PC-3 (cell line): ENCODE measurements at regions not wholly inside any gene's neighbourhood (a gene's known extent, or its start where the extent isn't known, plus 50 kb on each side); places are given as distances from the start of the nearest gene placed in this dataset.

Experiments used
- ATAC-seq: fragments of 200-7000 bp; cut with Tn5 transposase; 2 replicates; pipeline ENCODE4 v1.9.1; 2020; ENCODE audit warnings: mild to moderate bottlenecking, moderate library complexity
- BruUV-seq: library from RNA; stranded (reverse); fragments of 400-500 nt; replicated peaks from 2 replicates; lab custom pipeline; 2021; lab: Mats Ljungman, UMichigan
- CTCF ChIA-PET: fragments of 300-600 bp; sonication (Branson Sonifier 250); formaldehyde crosslinking; loops from one replicate; lab custom pipeline; 2022; ENCODE audit warnings: antibody characterized with exemption; lab: Charles Lee
- POLR2A ChIA-PET: fragments of 300-600 bp; sonication (Branson Sonifier 250); formaldehyde crosslinking; loops from one replicate; lab custom pipeline; 2022; ENCODE audit warnings: antibody characterized with exemption; ENCODE audit not compliant: unreplicated experiment; lab: Charles Lee
- DNase-seq: peaks from one replicate; pipeline ENCODE4 v3.0.0-alpha.2; 2015
- H2AFZ ChIP-seq: fragments of 300-600 bp; sonication (generic); 2 replicates; pipeline ENCODE4 v1.6.0; 2016; ENCODE audit warnings: antibody characterized with exemption, low read length
- H3F3A ChIP-seq: fragments of 300-600 bp; sonication (generic); one replicate; pipeline ENCODE4 v1.6.0; 2017; ENCODE audit warnings: antibody characterized with exemption, low read length, control low read depth, mild to moderate bottlenecking; ENCODE audit not compliant: unreplicated experiment
- H3K27ac ChIP-seq: fragments of 300-600 bp; sonication (generic); 2 replicates; pipeline ENCODE4 v1.5.1; 2016; ENCODE audit warnings: mild to moderate bottlenecking, low read length
- H3K27me3 ChIP-seq: fragments of 300-600 bp; sonication (generic); 2 replicates; pipeline ENCODE4 v1.6.1; 2016; ENCODE audit warnings: low read length, mixed read lengths
- H3K36me3 ChIP-seq: fragments of 300-600 bp; sonication (generic); 2 replicates; pipeline ENCODE4 v1.6.1; 2016; ENCODE audit warnings: low read depth, mixed run types, low read length, mixed read lengths
- H3K4me1 ChIP-seq: fragments of 300-600 bp; sonication (generic); 2 replicates; pipeline ENCODE4 v1.5.1; 2016; ENCODE audit warnings: low read length; ENCODE audit not compliant: insufficient read depth
- H3K4me2 ChIP-seq: fragments of 300-600 bp; sonication (generic); 2 replicates; pipeline ENCODE4 v1.6.0; 2016; ENCODE audit warnings: low read length
- H3K4me3 ChIP-seq: fragments of 300-600 bp; sonication (generic); 2 replicates; pipeline ENCODE4 v1.5.1; 2016; ENCODE audit warnings: mild to moderate bottlenecking, low read length, mixed read lengths
- H3K79me2 ChIP-seq: fragments of 300-600 bp; sonication (generic); 2 replicates; pipeline ENCODE4 v1.6.1; 2017; ENCODE audit warnings: low read length, mixed read lengths
- H3K9ac ChIP-seq: fragments of 300-600 bp; sonication (generic); 2 replicates; pipeline ENCODE4 v1.6.0; 2016; ENCODE audit warnings: mild to moderate bottlenecking, low read length
- H3K9me2 ChIP-seq: fragments of 300-600 bp; sonication (generic); replicated peaks from 2 replicates; pipeline ENCODE4 v1.6.1; 2016; ENCODE audit warnings: mixed run types, low read length, mixed read lengths
- H3K9me3 ChIP-seq: fragments of 300-600 bp; sonication (generic); 2 replicates; pipeline ENCODE4 v1.6.1; 2016; ENCODE audit warnings: low read length, mixed read lengths
- H4K20me1 ChIP-seq: fragments of 300-600 bp; sonication (generic); 2 replicates; pipeline ENCODE4 v1.6.1; 2016; ENCODE audit warnings: low read length, mixed read lengths
- CTCF ChIP-seq: fragments of 300-600 bp; sonication (generic); conservative IDR thresholded peaks from 2 replicates; pipeline ENCODE4 v1.5.1; 2017; ENCODE audit warnings: antibody characterized with exemption, low read depth, mild to moderate bottlenecking, low read length
- EZH2 ChIP-seq: fragments of 300-600 bp; sonication (generic); IDR thresholded peaks from one replicate; pipeline ENCODE4 v1.6.1; 2017; ENCODE audit warnings: antibody characterized with exemption, mild to moderate bottlenecking, low read length; ENCODE audit not compliant: unreplicated experiment
- EZH2phosphoT487 ChIP-seq: fragments of 300-600 bp; sonication (generic); IDR thresholded peaks from 2 replicates; pipeline ENCODE4 v1.6.1; 2018; ENCODE audit warnings: mild to moderate bottlenecking, antibody characterized with exemption, low read length, borderline replicate concordance
- intact Hi-C: fragments of 100-400 bp; cut with micrococcal nuclease; formaldehyde crosslinking; loops from 2 replicates; pipeline ENCODE4 v1.9.0; 2023

- Histone ChIP-seq H3K4me1 (no peaks in the 10 kb centered on the region), H3K79me2 (no peaks in the 10 kb centered on the region), H3K9me2 (no peaks in the 10 kb centered on the region), H3K27ac (no peak overlapping the region), H3K27me3 (no peaks in the 10 kb centered on the region), H4K20me1 (no peaks in the 10 kb centered on the region), H2AFZ (no peak overlapping the region), H3K9me3 (no peaks in the 10 kb centered on the region), H3K4me2 (no peak overlapping the region), H3K9ac (no peak overlapping the region), H3K4me3 (no peak overlapping the region), H3F3A (no peaks in the 10 kb centered on the region), H3K36me3 (no peaks in the 10 kb centered on the region)
- no TSS peak for BruUV-seq
- TF ChIP-seq EZH2: no peak
- TF ChIP-seq CTCF: no peak
- no peak for TF ChIP-seq EZH2phosphoT487
- DNase-seq (no peak), ATAC-seq (no peak)
- CTCF ChIA-PET: no interaction called here
- intact Hi-C loops: no loop called here
- POLR2A ChIA-PET: no interaction called here
Observed at GRCh38 chr13:53631511-53631910, 602.9 kb downstream of the OLFM4 start.

- H3K4me1 ChIP-seq: no peaks in the 10 kb centered on the region
- POLR2A ChIA-PET: no interaction called here
- H3K9me3 ChIP-seq: no peaks in the 10 kb centered on the region
- H3K9ac ChIP-seq: no peak overlapping the region
- no peak overlapping the region for H3K27ac ChIP-seq
- H4K20me1 ChIP-seq: no peaks in the 10 kb centered on the region
- H3K9me2 ChIP-seq: no peaks in the 10 kb centered on the region
- intact Hi-C loops: no loop called here
- no peak overlapping the region for H3K4me2 ChIP-seq
- H2AFZ ChIP-seq: no peak overlapping the region
- TF ChIP-seq EZH2 (no peak), EZH2phosphoT487 (no peak), CTCF (no peak)
- no peaks in the 10 kb centered on the region for H3K27me3 ChIP-seq
- no peaks in the 10 kb centered on the region for H3K79me2 ChIP-seq
- ATAC-seq (no peak), DNase-seq (no peak)
- H3F3A ChIP-seq: no peaks in the 10 kb centered on the region
- H3K4me3 ChIP-seq: no peak overlapping the region
- CTCF ChIA-PET: no interaction called here
- no peaks in the 10 kb centered on the region for H3K36me3 ChIP-seq
- BruUV-seq: no TSS peak
Observed at GRCh38 chr13:53638040-53638439, 609.4 kb downstream of the OLFM4 start.

GRCh38 chr13:53642306-53642705, 613.7 kb downstream of the OLFM4 start:
- ChIA-PET CTCF (no interaction called here), POLR2A (no interaction called here)
- no peak overlapping the region for H3K27ac ChIP-seq
- no TSS peak for BruUV-seq
- ATAC-seq (no peak), DNase-seq (no peak)
- no peaks in the 10 kb centered on the region for H3K27me3 ChIP-seq
- intact Hi-C loops: no loop called here
- no peaks in the 10 kb centered on the region for H3K79me2 ChIP-seq
- no peak overlapping the region for H3K4me2 ChIP-seq
- no peaks in the 10 kb centered on the region for H3F3A ChIP-seq
- no peak overlapping the region for H2AFZ ChIP-seq
- H4K20me1 ChIP-seq: no peaks in the 10 kb centered on the region
- no peaks in the 10 kb centered on the region for H3K9me2 ChIP-seq
- no peaks in the 10 kb centered on the region for H3K36me3 ChIP-seq
- H3K9ac ChIP-seq: no peak overlapping the region
- no peak overlapping the region for H3K4me3 ChIP-seq
- TF ChIP-seq EZH2phosphoT487 (no peak), EZH2 (no peak), CTCF (no peak)
- no peaks in the 10 kb centered on the region for H3K4me1 ChIP-seq
- H3K9me3 ChIP-seq: no peaks in the 10 kb centered on the region
